Lung microvascular endothelial cell (primary cell): ENCODE measurements at regions not wholly inside any gene's neighbourhood (a gene's known extent, or its start where the extent isn't known, plus 50 kb on each side); places are given as distances from the start of the nearest gene placed in this dataset.
A peak's percentile ranks its signal among the peaks of the same experiment; 100 is the strongest.
"Not testable (repeated sequence)": the region's sequence is repeated elsewhere in the genome, so short reads cannot be mapped to it uniquely, and the experiment has no call there.

Source experiments
- DNase-seq, 2 donors: peaks; one replicate each; pipeline versions ENCODE4 v3.0.0 to v3.0.0-alpha.2; 2010; ENCODE audit warnings: low read depth in 2 of 2

- DNase-seq = no peak
These were observed 69.9 kb upstream of the ATXN1 start for GRCh38 chr6:16831136-16831535.

DNA sequence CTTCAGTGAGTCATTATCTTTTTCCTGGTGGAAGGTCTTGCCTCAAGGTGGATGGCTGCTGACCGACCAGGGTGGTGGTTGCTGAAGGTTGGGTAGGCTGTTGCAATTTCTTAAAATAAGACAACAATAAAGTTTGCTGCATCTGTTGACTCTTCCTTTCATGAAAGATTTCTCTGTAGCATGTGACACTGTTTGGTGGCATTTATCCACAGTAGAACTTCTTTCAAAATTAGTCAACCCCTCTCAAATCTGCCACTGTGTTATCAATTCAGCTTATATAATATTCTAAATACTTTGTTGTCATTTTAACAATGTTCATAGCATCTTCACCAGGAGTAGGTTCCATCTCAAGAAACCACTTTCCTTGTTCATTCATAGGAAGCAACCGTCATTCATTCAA lies 66.8 kb upstream of the ATXN1 start:
- DNase-seq = no peak

GRCh38 chr6:16827627-16828026 lies 66.4 kb upstream of the ATXN1 start:
- no peak for DNase-seq

DNA sequence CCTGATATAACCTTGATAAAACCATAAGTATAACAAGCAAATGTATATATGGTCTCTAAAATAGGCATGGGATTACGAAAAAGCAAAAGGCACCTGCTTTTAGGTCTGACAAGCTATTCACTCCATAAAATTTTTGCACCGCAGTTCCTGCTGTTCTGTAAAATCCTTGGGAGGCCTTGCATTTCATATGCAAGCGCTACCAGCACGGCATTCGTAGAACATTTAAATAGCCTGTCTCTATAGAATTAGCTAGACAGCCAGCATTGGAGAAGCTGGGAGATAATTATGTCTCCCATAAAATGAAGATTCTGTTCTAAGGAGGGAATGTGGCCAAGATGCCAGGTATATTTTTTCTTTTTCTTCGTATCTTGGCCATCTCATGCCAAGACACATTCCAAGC lies 64.5 kb upstream of the ATXN1 start:
- no peak for DNase-seq

DNA sequence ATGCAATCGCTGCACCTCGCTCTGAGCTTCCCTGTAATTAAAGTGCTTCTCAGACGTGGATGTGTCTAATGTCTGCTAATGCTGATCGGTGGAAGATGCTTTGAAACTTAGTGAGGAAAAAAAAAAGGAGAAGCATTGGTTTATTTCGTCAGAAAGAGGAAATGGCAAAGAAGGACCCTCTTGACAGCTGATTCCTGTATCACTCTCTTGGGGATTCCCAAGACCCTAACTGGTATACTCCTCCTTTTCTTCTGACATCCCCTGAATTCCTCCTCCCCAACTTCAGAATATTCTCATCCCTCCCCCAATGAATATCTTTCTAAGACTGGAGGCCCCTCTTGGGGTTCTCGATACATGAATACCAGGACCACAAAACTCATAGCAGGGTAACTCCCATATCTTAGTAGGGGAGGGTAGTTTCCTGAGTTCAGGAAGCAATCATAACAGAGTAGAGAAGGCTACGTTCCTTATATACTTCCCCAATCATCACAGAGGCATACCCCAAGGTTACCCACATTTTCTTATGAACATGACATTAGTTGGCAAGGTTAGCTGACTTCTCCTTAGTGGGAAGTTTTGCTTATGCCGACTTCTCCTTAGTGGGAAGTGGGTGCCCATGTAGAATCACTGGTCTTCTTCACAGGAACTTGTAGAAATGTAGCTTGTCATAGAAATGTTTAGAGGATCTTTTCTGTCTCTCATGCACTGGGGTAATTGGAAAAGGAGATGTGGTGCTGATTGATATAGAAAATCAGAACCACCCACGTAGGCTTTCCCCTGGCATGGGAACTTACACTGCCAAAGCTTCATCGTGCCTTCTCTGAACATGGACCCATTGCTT lies 63.8 kb upstream of the ATXN1 start:
- DNase-seq = no peak

DNA sequence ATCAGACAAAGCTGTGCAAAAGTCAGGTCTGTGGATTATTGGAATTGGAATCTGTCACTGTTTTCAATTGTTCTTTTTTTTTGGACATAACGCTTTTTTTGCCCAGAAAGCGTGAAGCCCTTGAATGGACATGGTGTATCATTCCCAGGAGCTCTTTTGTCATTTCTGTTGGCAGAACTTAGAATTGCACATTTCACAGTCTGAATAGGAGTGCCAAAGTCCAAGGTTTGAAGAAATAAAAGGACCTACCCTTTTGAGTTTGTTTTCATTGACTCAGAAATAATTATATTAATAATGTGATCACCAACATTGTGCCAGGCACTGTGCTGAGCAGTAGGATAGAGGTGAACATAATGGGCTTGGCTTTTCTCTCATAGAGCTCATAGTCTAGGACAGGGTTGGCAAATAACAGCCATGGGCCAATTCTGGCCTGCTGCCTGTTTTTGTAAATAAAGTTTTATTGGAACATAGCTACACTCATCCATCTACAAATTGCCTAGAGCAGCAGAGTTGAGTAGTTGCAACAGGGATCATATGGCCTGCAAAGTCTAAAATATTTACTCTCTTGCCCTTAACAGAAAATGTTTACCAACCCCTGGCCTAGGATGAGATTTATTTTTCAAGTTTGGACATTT lies 62.6 kb upstream of the ATXN1 start:
- DNase-seq = no peak

DNA sequence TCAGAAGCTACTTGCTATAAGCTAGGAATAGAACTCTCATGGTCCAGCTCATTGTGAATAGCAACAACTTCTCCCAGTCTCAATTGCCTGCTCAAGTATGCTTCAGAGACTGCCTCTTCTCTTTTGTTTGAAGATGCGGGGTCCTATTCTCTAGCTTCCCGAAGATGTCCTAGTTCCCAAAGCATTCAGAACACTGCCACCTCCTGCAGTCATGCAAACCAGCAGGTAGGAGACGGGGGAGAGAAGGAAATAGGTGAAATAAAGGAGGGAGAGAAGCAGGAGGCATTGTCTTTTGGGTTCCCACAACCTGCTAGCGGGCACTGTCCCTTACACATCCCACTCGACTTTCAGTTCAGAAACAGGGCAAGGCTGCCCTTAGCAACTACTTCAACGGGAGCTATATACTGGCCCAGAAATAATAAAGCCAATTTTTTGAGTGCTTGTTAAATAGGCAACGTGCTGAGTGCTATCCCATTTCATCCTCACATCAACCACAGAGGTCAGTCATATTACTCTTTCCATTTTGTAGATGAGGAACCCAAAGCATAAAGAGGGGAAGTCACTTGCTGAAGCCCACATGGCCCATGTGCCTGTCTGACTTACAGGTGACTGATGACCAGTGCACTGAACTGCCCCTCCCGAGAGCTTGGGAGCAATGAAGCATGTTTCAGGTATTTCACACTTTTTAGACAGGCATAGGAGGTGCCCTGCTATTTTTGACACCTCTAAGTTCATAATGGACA lies 61.9 kb upstream of the ATXN1 start:
- no peak for DNase-seq

- DNase-seq = no peak
These were observed 61.3 kb upstream of the ATXN1 start for GRCh38 chr6:16822529-16822928.

DNA sequence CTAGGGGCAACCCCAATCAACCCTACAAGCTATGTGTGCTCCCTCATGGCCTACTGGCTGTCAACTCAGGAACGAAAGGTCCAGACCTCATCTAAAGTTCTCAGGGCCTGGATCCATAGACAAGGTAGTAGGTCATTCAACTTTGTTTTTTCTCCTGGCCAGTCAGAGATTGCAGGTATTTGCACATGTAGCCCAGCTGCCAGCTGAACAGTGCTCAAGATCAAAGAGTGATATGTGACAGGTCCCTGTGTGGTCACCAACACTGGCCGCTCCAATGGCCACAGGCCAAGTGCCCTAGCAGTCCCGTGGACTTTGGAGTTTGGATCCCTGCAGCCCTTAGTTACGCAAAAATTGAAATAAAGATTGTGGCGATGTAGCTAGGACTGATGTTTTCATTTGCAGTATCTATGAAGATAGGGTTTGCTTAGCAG lies 60.6 kb upstream of the ATXN1 start:
- DNase-seq = no peak

DNA sequence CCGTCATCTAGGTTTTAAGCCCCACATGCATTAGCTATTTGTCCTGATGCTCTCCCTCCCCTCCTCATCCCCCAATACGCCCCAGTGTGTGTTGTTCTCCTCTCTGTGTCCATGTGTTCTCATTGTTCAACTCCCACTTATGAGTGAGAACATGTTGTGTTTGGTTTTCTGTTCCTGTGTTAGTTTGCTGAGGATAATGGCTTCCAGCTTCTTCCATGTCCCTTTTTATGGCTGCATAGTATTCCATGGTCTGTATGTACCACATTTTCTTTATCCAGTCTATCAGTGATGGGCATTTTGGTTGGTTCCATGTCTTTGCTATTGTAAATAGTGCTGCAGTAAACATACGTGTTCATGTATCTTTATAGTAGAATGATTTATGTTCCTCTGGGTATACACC lies 59.0 kb upstream of the ATXN1 start:
- not testable (repeated sequence) for DNase-seq

GRCh38 chr6:16819752-16820151 lies 58.5 kb upstream of the ATXN1 start:
- DNase-seq = peak; percentile 3 to 8

DNA sequence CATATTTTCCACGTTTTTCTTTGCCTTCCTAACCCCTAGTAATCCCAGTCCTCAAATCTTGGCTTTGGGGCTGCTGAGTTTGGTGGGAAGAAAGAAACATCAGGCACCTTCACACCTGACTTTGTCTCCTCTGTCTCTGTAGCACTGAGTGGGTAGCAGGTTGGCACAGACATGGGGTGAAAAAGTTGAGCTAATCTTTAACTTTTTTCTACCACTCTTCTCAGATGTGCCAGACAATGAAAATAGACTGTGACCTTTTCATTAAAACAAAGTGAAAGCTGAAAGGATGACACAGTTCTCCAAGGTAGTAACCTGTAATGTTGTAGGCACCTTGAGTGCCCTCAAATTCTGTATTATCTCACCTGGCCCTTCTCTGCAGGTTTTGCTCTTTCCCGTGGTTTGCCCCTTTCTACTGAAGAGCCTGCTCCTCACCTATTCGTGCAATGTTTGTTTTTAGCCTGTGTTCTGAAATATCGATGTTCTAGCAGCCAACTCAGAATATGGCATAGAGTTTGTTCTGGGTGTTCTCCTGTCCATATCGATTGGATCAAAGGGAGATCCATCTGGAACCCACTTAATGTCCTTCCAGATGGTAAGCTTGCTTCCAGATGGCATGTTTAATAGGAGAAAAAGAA lies 57.8 kb upstream of the ATXN1 start:
- no peak for DNase-seq

DNA sequence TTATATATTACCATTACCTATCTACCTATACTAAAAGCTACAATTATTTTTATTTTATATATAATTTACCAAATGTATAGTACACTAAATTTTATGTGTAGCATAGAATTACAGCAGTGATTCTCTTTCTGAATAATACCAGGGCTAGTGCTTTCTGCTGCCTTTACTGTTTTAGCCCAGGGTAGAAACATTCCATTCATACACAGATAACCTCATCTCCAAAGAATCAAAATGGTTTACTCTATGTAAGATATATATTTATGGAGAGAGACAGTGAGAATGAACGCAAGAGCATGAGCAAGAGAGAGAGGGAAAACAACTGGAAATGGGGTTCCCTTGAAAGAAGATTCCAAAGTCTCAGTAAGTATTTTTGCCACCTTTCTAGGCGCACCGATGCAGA lies 56.3 kb upstream of the ATXN1 start:
- DNase-seq = no peak

- DNase-seq = no peak
These were observed 55.6 kb upstream of the ATXN1 start for GRCh38 chr6:16816891-16817290.

- no peak for DNase-seq
These were observed 51.7 kb upstream of the ATXN1 start for GRCh38 chr6:16812993-16813392.

DNA sequence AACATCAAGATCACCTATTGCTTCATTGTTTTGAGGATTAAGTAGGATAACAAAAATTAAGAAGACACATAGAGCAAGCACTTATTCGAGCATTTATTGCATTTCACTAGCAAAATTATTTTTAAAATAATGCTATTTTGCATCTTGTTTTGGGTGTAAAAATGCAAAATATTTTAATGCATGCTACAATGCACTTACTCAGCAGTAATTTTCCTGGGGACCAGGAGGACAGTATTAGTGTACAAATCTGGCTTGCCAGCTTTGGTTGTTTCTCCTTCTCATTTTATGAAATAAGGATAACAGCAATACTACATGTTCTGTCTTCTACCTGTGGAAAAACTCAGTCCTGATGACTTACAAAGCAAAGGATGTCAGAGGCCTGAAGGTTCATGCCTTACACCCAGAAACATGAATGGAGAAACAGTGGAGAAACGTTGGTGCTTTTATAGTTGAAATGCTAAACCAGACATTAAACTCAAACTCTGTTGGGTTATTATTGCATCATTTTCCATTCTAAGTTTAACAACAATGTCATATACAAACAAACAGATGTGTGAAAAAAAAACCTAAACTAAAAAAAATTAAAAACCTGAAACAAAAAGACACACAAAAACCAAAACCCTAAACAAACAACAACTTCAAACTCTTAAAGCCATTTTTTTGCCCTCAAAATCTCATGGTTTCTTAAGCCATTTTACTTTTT lies 50.2 kb upstream of the ATXN1 start:
- no peak for DNase-seq
